ENCODE measurements at regions not wholly inside any gene's neighbourhood (a gene's known extent, or its start where the extent isn't known, plus 50 kb on each side); places are given as distances from the start of the nearest gene placed in this dataset.

GRCh38 chr5:63053019-63053638 lies 474.5 kb downstream of the LRRC70 start:
- TF ChIP-seq, protein P1, sequence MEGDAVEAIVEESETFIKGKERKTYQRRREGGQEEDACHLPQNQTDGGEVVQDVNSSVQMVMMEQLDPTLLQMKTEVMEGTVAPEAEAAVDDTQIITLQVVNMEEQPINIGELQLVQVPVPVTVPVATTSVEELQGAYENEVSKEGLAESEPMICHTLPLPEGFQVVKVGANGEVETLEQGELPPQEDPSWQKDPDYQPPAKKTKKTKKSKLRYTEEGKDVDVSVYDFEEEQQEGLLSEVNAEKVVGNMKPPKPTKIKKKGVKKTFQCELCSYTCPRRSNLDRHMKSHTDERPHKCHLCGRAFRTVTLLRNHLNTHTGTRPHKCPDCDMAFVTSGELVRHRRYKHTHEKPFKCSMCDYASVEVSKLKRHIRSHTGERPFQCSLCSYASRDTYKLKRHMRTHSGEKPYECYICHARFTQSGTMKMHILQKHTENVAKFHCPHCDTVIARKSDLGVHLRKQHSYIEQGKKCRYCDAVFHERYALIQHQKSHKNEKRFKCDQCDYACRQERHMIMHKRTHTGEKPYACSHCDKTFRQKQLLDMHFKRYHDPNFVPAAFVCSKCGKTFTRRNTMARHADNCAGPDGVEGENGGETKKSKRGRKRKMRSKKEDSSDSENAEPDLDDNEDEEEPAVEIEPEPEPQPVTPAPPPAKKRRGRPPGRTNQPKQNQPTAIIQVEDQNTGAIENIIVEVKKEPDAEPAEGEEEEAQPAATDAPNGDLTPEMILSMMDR (IDR thresholded peaks at IDR 0.05; ENCODE audit: poor library complexity, severe bottlenecking) = no peak
- TF ChIP-seq SMC3 (conservative IDR thresholded peaks at IDR 0.05; ENCODE audit: poor library complexity) (no peak), EZH2 (IDR thresholded peaks at IDR 0.05; ENCODE audit: borderline replicate concordance, insufficient read depth, low read length, poor library complexity, severe bottlenecking) (no peak), RAD21 (conservative IDR thresholded peaks at IDR 0.05) (no peak)
